OCI-LY7 (cell line): ENCODE measurements at regions not wholly inside any gene's neighbourhood (a gene's known extent, or its start where the extent isn't known, plus 50 kb on each side); places are given as distances from the start of the nearest gene placed in this dataset.

Source experiments
- EZH2phosphoT487 ChIP-seq: fragments of 200-600 bp; sonication (generic); IDR thresholded peaks from 2 replicates; pipeline ENCODE4 v1.6.1; 2018; ENCODE audit warnings: low read depth, borderline replicate concordance, mild to moderate bottlenecking, mixed run types, antibody characterized with exemption, low read length, moderate library complexity, mixed read lengths
- TF ChIP-seq, protein P1 (sequence below): fragments of 200-600 bp; sonication (generic); conservative IDR thresholded peaks from 2 replicates; pipeline ENCODE4 v1.5.1; 2014; ENCODE audit warnings: mild to moderate bottlenecking, antibody characterized with exemption, low read length, moderate library complexity, mixed read lengths

DNA sequence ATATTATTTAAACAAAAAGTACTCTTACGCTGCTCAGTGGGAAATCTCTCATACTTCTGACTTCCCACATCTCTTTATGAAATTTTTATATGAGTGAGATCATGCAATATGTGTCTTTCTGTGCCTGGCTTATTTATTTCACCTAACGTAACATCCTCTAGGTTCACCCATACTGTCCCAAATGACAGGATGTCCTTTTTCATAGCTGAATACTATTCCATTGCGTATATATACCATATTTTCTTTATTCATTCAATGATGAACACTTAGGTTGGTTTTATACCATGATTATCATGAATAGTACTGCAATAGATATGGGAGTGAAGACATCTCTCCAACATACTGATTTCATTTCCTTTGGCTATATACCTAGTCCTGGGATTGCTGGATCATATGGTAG, 57.8 kb upstream of the TPP2 start:
- TF ChIP-seq, protein P1, sequence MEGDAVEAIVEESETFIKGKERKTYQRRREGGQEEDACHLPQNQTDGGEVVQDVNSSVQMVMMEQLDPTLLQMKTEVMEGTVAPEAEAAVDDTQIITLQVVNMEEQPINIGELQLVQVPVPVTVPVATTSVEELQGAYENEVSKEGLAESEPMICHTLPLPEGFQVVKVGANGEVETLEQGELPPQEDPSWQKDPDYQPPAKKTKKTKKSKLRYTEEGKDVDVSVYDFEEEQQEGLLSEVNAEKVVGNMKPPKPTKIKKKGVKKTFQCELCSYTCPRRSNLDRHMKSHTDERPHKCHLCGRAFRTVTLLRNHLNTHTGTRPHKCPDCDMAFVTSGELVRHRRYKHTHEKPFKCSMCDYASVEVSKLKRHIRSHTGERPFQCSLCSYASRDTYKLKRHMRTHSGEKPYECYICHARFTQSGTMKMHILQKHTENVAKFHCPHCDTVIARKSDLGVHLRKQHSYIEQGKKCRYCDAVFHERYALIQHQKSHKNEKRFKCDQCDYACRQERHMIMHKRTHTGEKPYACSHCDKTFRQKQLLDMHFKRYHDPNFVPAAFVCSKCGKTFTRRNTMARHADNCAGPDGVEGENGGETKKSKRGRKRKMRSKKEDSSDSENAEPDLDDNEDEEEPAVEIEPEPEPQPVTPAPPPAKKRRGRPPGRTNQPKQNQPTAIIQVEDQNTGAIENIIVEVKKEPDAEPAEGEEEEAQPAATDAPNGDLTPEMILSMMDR: no peak
- no peak for TF ChIP-seq EZH2phosphoT487
